ENCODE measurements at regions not wholly inside any gene's neighbourhood (a gene's known extent, or its start where the extent isn't known, plus 50 kb on each side); places are given as distances from the start of the nearest gene placed in this dataset.

GRCh38 chr13:63128716-63129115 lies 1713.1 kb upstream of the PCDH20 start:
- Histone ChIP-seq H4K20me1 (ENCODE audit: insufficient read depth) (no peaks in the 10 kb centered on the region), H3K27me3 (ENCODE audit: insufficient read depth, low read length) (no peaks in the 10 kb centered on the region), H3K9ac (ENCODE audit: low read length) (no peak overlapping the region), H3K9me3 (ENCODE audit: control insufficient read depth in 1 of 2, insufficient read depth in 1 of 2, low read depth in 1 of 2, low read length in 2 of 2) (no peaks in the 10 kb centered on the region), H3K9me2 (ENCODE audit: insufficient read depth) (no peaks in the 10 kb centered on the region), H3K27ac (ENCODE audit: low read depth, low read length) (no peak overlapping the region), H2AFZ (ENCODE audit: low read depth, low read length, poor library complexity, severe bottlenecking) (no peak overlapping the region), H3K4me1 (ENCODE audit: control insufficient read depth in 1 of 2, insufficient read depth in 2 of 2, low read length in 2 of 2) (no peaks in the 10 kb centered on the region), H3K36me3 (ENCODE audit: control insufficient read depth in 1 of 2, insufficient read depth in 2 of 2, low read length in 2 of 2) (no peaks in the 10 kb centered on the region), H3K4me2 (ENCODE audit: low read length) (no peak overlapping the region), H3K79me2 (ENCODE audit: insufficient read depth, low read length) (no peaks in the 10 kb centered on the region), H3K4me3 (replicated peaks in 1 of 2; ENCODE audit: low read depth in 1 of 2, low read length in 2 of 2) (no peak overlapping the region)
- BruUV-seq (replicated peaks) = no TSS peak
- no peak for ATAC-seq
- TF ChIP-seq, protein P1, sequence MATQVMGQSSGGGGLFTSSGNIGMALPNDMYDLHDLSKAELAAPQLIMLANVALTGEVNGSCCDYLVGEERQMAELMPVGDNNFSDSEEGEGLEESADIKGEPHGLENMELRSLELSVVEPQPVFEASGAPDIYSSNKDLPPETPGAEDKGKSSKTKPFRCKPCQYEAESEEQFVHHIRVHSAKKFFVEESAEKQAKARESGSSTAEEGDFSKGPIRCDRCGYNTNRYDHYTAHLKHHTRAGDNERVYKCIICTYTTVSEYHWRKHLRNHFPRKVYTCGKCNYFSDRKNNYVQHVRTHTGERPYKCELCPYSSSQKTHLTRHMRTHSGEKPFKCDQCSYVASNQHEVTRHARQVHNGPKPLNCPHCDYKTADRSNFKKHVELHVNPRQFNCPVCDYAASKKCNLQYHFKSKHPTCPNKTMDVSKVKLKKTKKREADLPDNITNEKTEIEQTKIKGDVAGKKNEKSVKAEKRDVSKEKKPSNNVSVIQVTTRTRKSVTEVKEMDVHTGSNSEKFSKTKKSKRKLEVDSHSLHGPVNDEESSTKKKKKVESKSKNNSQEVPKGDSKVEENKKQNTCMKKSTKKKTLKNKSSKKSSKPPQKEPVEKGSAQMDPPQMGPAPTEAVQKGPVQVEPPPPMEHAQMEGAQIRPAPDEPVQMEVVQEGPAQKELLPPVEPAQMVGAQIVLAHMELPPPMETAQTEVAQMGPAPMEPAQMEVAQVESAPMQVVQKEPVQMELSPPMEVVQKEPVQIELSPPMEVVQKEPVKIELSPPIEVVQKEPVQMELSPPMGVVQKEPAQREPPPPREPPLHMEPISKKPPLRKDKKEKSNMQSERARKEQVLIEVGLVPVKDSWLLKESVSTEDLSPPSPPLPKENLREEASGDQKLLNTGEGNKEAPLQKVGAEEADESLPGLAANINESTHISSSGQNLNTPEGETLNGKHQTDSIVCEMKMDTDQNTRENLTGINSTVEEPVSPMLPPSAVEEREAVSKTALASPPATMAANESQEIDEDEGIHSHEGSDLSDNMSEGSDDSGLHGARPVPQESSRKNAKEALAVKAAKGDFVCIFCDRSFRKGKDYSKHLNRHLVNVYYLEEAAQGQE (IDR thresholded peaks at IDR 0.05; ENCODE audit: low read depth) = no peak
- TF ChIP-seq SIN3A (IDR thresholded peaks at IDR 0.05; ENCODE audit: low read depth) = no peak
- TF ChIP-seq ELF1 (IDR thresholded peaks at IDR 0.05; ENCODE audit: borderline replicate concordance, low read depth) = no peak
- no peak for TF ChIP-seq ATF3 (IDR thresholded peaks at IDR 0.05)
- no peak for TF ChIP-seq FOSL1 (IDR thresholded peaks at IDR 0.05; ENCODE audit: low read depth)
- no peak for TF ChIP-seq CTCF (IDR thresholded peaks at IDR 0.05 in 2 of 3, conservative IDR thresholded peaks at IDR 0.05 in 1 of 3; ENCODE audit: borderline replicate concordance in 1 of 3, insufficient read depth in 1 of 3, low read depth in 2 of 3, low read length in 2 of 3)
- TF ChIP-seq, protein P2, sequence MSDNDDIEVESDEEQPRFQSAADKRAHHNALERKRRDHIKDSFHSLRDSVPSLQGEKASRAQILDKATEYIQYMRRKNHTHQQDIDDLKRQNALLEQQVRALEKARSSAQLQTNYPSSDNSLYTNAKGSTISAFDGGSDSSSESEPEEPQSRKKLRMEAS (IDR thresholded peaks at IDR 0.05) = no peak
- no peak for TF ChIP-seq RAD21 (IDR thresholded peaks at IDR 0.05; ENCODE audit: low read depth)
- TF ChIP-seq TCF7L2 (IDR thresholded peaks at IDR 0.05; ENCODE audit: borderline replicate concordance, extremely low read depth, insufficient read depth, insufficient read length) = no peak
- no peak for TF ChIP-seq YY1 (IDR thresholded peaks at IDR 0.05; ENCODE audit: extremely low read depth, insufficient replicate concordance, low read depth, low read length)
- TF ChIP-seq ZNF274 (IDR thresholded peaks at IDR 0.05; ENCODE audit: low read depth, low read length) = no peak
- TF ChIP-seq JUND (IDR thresholded peaks at IDR 0.05) = no peak
- ChIA-PET CTCF (no interaction called here), RAD21 (ENCODE audit: low non-redundant PET in 1 of 2, low total read pairs in 2 of 2, uncharacterized antibody in 2 of 2, unreplicated experiment in 2 of 2) (no interaction called here), POLR2A (no interaction called here)
- DNase-seq (ENCODE audit: low read depth, low spot score) = no peak
- intact Hi-C loops (cut with micrococcal nuclease) = no loop called here

Data from HCT116 (cell line).